Suprapubic skin (tissue), 4 donors: ENCODE measurements at regions not wholly inside any gene's neighbourhood (a gene's known extent, or its start where the extent isn't known, plus 50 kb on each side); places are given as distances from the start of the nearest gene placed in this dataset.

Experiments used
- EP300 ChIP-seq: sonication (generic); formaldehyde crosslinking; IDR thresholded peaks from one replicate; pipeline ENCODE4 v1.6.1; 2017; ENCODE audit warnings: antibody characterized with exemption
- POLR2A ChIP-seq, 2 donors: fragments of 450-650 bp; IDR thresholded peaks; one replicate each; pipeline ENCODE4 v1.6.1; 2017; ENCODE audit warnings: antibody characterized with exemption in 2 of 2, mild to moderate bottlenecking in 2 of 2, moderate library complexity in 2 of 2
- POLR2AphosphoS5 ChIP-seq, 3 donors: sonication (generic); formaldehyde crosslinking; IDR thresholded peaks; one replicate each; pipeline ENCODE4 v1.6.1; 2017; ENCODE audit warnings: antibody characterized with exemption in 3 of 3
- TF ChIP-seq, protein P1 (sequence below), 2 donors: fragments of 200-600 bp in 1 of 2; fragments of 450-650 bp in 1 of 2; sonication (generic) in 1 of 2; IDR thresholded peaks; one replicate each; pipeline ENCODE4 v1.5.1; 2016 to 2019; ENCODE audit warnings: antibody characterized with exemption in 2 of 2, mild to moderate bottlenecking in 1 of 2, moderate library complexity in 1 of 2

DNA sequence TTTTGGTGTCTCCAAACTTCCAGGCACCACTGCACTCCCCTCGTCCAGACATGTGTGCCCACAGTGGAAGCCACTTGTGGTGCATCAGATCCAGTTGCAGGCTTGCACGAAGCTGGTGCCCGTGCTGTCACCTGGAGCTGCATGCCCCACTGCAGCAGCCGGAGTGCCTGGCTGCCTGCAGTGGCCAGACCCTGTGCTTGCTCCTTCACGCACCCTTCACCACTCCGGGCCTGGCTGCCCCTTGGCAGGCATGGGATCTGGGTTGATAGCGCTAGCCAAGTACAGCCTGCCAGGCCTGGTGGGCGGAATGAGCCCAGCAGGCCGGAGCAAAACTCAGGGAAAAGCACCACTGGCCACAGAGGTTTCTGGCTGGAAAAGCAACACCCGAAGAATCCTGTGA, 50.2 kb upstream of the SHISA3 start:
- TF ChIP-seq, protein P1, sequence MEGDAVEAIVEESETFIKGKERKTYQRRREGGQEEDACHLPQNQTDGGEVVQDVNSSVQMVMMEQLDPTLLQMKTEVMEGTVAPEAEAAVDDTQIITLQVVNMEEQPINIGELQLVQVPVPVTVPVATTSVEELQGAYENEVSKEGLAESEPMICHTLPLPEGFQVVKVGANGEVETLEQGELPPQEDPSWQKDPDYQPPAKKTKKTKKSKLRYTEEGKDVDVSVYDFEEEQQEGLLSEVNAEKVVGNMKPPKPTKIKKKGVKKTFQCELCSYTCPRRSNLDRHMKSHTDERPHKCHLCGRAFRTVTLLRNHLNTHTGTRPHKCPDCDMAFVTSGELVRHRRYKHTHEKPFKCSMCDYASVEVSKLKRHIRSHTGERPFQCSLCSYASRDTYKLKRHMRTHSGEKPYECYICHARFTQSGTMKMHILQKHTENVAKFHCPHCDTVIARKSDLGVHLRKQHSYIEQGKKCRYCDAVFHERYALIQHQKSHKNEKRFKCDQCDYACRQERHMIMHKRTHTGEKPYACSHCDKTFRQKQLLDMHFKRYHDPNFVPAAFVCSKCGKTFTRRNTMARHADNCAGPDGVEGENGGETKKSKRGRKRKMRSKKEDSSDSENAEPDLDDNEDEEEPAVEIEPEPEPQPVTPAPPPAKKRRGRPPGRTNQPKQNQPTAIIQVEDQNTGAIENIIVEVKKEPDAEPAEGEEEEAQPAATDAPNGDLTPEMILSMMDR (IDR thresholded peaks at IDR 0.05), result no peak
- TF ChIP-seq POLR2AphosphoS5 (IDR thresholded peaks at IDR 0.05) (no peak), POLR2A (IDR thresholded peaks at IDR 0.05) (no peak), EP300 (no peak)
